Smooth muscle cell (in vitro differentiated cells): ENCODE measurements at regions not wholly inside any gene's neighbourhood (a gene's known extent, or its start where the extent isn't known, plus 50 kb on each side); places are given as distances from the start of the nearest gene placed in this dataset.

Source experiments
- DNase-seq: peaks from one replicate; lab custom pipeline; 2025; ENCODE audit not compliant: unreplicated experiment; lab: John Stamatoyannopoulos, UW
- H2AFZ ChIP-seq: fragments of 200-600 bp; sonication (generic); 2 replicates; pipeline ENCODE4 v1.6.0; 2016; ENCODE audit warnings: antibody characterized with exemption, low read depth, mild to moderate bottlenecking
- H3F3A ChIP-seq: fragments of 200-600 bp; sonication (generic); 2 replicates; pipeline ENCODE4 v1.6.0; 2017; ENCODE audit warnings: antibody characterized with exemption, low read depth
- H3K27ac ChIP-seq: fragments of 200-600 bp; sonication (generic); 2 replicates; pipeline ENCODE4 v1.5.1; 2016; ENCODE audit warnings: low read depth, mild to moderate bottlenecking
- H3K27me3 ChIP-seq: fragments of 200-600 bp; sonication (generic); 2 replicates; pipeline ENCODE4 v1.6.1; 2016; ENCODE audit warnings: low read depth, mild to moderate bottlenecking
- H3K36me3 ChIP-seq: fragments of 200-600 bp; sonication (generic); 2 replicates; pipeline ENCODE4 v1.5.1; 2016; ENCODE audit warnings: low read depth
- H3K4me1 ChIP-seq: fragments of 200-600 bp; sonication (generic); 2 replicates; pipeline ENCODE4 v1.5.1; 2016; ENCODE audit warnings: low read depth
- H3K4me2 ChIP-seq: fragments of 200-600 bp; sonication (generic); 2 replicates; pipeline ENCODE4 v1.6.0; 2016; ENCODE audit warnings: mild to moderate bottlenecking
- H3K4me3 ChIP-seq: fragments of 200-600 bp; sonication (generic); 2 replicates; pipeline ENCODE4 v1.5.1; 2016; ENCODE audit warnings: mild to moderate bottlenecking
- H3K79me2 ChIP-seq: fragments of 200-600 bp; sonication (generic); 2 replicates; pipeline ENCODE4 v1.6.0; 2016; ENCODE audit warnings: low read depth, mild to moderate bottlenecking
- H3K9ac ChIP-seq: fragments of 200-600 bp; sonication (generic); 2 replicates; pipeline ENCODE4 v1.6.0; 2016; ENCODE audit warnings: low read depth
- H3K9me3 ChIP-seq: fragments of 200-600 bp; sonication (generic); replicated peaks from 2 replicates; pipeline ENCODE4 v1.5.1; 2016; ENCODE audit warnings: low read depth
- H4K20me1 ChIP-seq: fragments of 200-600 bp; sonication (generic); 2 replicates; pipeline ENCODE4 v1.6.0; 2016; ENCODE audit warnings: low read depth
- WGBS: methylation state at CpG from one replicate; pipeline ENCODE4 v1.1.7; 2016; ENCODE audit warnings: low lambda C conversion rate; 5-methylcytosine and 5-hydroxymethylcytosine counted together
- TF ChIP-seq, protein P1 (sequence below): fragments of 200-600 bp; sonication (generic); IDR thresholded peaks from 2 replicates; pipeline ENCODE4 v1.5.1; 2017; ENCODE audit warnings: borderline replicate concordance, mild to moderate bottlenecking, antibody characterized with exemption; ENCODE audit not compliant: insufficient read depth, poor library complexity, severe bottlenecking

DNA sequence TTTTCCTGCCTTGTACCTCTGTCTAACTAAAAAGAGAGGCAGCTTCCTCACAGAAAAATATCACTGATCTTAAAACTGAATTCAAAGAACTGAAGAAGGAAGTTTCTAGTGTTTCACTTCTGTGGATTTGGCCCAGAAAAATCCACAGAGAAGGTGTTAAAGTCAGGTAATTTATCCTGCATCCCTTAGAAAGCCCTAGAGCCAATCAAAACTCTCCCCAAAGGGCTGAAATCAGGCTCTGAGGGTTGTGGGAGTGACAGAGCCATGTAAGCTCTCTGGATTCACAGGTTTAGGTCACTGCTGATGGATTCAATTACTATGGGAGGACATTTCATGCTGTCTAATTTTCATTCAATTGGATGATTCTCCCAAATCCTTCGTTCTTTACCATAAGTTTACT lies 152.3 kb downstream of the OR2B2 start:
- H3K27ac ChIP-seq, result no peak overlapping the region
- H3F3A ChIP-seq, result no peaks in the 10 kb centered on the region
- peaks cover 19% of the 10 kb centered on the region for H3K4me1 ChIP-seq
- H3K4me3 ChIP-seq, result no peak overlapping the region
- TF ChIP-seq, protein P1, sequence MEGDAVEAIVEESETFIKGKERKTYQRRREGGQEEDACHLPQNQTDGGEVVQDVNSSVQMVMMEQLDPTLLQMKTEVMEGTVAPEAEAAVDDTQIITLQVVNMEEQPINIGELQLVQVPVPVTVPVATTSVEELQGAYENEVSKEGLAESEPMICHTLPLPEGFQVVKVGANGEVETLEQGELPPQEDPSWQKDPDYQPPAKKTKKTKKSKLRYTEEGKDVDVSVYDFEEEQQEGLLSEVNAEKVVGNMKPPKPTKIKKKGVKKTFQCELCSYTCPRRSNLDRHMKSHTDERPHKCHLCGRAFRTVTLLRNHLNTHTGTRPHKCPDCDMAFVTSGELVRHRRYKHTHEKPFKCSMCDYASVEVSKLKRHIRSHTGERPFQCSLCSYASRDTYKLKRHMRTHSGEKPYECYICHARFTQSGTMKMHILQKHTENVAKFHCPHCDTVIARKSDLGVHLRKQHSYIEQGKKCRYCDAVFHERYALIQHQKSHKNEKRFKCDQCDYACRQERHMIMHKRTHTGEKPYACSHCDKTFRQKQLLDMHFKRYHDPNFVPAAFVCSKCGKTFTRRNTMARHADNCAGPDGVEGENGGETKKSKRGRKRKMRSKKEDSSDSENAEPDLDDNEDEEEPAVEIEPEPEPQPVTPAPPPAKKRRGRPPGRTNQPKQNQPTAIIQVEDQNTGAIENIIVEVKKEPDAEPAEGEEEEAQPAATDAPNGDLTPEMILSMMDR, result no peak
- no peak overlapping the region for H3K4me2 ChIP-seq
- H3K9ac ChIP-seq, result no peak overlapping the region
- WGBS, result 83% methylated on average over 1 of the region's 1 CpG
- H4K20me1 ChIP-seq, result no peaks in the 10 kb centered on the region
- H3K36me3 ChIP-seq, result no peaks in the 10 kb centered on the region
- no peaks in the 10 kb centered on the region for H3K27me3 ChIP-seq
- H3K79me2 ChIP-seq, result no peaks in the 10 kb centered on the region
- H3K9me3 ChIP-seq, result no peaks in the 10 kb centered on the region
- H2AFZ ChIP-seq, result no peak overlapping the region
- DNase-seq, result no peak

DNA sequence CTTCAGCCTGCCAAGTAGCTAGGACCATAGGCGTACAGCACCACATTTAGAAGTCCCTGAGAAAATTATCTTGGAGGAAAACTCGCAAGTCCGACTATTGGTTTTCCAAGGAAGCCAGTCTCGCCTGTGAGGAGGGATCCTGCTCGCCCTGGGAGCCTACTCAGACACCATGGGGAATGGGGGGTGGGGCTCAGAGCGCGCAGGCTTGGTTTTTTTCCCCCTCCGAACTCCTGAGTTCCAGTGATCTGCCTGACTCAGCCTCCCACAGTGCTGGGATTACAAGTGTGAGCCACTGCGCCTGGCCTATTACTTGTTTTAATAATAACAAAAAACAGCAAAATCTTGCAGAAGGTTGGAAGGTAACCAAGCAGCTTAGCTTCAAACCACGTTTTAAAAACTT lies 153.7 kb downstream of the OR2B2 start:
- DNase-seq, result no peak
- Histone ChIP-seq H3K4me1 (peaks cover 19% of the 10 kb centered on the region), H3K27me3 (no peaks in the 10 kb centered on the region), H3K79me2 (no peaks in the 10 kb centered on the region), H3K36me3 (no peaks in the 10 kb centered on the region), H4K20me1 (no peaks in the 10 kb centered on the region), H3K9ac (no peak overlapping the region), H3K4me3 (peak overlapping the region; percentile 20), H3F3A (no peaks in the 10 kb centered on the region), H3K4me2 (peak overlapping the region; percentile 86), H3K9me3 (no peaks in the 10 kb centered on the region), H3K27ac (peak overlapping the region; percentile 55), H2AFZ (peak overlapping the region; percentile 42)
- 39% methylated on average over 10 of the region's 10 CpGs for WGBS
- TF ChIP-seq, protein P1, result no peak

DNA sequence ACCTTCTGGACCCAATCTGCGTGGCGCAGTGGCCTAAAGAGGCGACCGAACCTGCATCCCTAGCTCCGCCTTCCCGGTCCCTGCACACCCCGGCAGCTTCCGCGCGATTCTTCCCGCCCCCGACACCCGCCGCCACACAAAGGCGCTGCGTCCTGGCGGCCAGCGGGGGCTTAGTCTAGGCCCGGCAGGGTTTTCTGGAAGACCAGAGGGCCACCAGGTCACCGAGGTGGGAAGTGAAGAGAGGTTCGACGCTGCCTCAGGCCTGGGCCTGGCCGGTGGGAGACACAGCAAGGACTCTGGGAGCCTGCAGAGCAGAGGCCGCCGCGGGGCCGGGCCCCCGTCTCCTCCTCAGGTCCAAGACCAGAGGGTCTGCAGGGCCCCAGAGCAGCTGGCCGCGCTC lies 154.9 kb downstream of the OR2B2 start:
- Histone ChIP-seq H3K4me1 (peaks cover 19% of the 10 kb centered on the region), H3K27me3 (no peaks in the 10 kb centered on the region), H3K36me3 (no peaks in the 10 kb centered on the region), H3K79me2 (no peaks in the 10 kb centered on the region), H4K20me1 (no peaks in the 10 kb centered on the region), H3K9ac (peak overlapping the region; percentile 45), H3F3A (no peaks in the 10 kb centered on the region), H3K9me3 (no peaks in the 10 kb centered on the region), H3K4me2 (peak overlapping the region; percentile 86), H2AFZ (peak overlapping the region; percentile 94), H3K27ac (no peak overlapping the region), H3K4me3 (peak overlapping the region; percentile 51)
- 14% methylated on average over 30 of the region's 30 CpGs for WGBS
- DNase-seq, result no peak
- TF ChIP-seq, protein P1, result no peak

DNA sequence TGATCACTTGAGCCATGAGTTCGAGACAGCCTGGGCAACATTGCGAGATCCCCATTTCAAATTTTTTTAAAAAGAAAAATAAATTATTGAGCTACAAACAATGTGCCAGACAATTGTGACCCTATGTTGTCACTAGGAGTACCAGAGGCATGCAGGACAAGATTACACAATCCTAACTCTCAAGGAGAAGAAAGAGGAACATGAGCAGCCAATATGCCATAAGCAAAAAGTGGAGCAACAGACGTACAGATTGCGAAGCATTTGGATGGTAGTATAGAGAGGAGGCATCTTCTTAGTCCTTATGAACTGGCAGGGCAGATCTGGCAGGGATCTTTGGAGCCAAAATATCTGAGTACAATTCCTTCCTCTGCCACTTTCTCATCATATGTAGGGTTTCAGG lies 156.4 kb downstream of the OR2B2 start:
- DNase-seq, result no peak
- no peak overlapping the region for H3K4me3 ChIP-seq
- no peaks in the 10 kb centered on the region for H3K79me2 ChIP-seq
- peaks cover 19% of the 10 kb centered on the region for H3K4me1 ChIP-seq
- H3K9me3 ChIP-seq, result no peaks in the 10 kb centered on the region
- H3K27ac ChIP-seq, result no peak overlapping the region
- no peaks in the 10 kb centered on the region for H4K20me1 ChIP-seq
- no peak overlapping the region for H2AFZ ChIP-seq
- no peak overlapping the region for H3K9ac ChIP-seq
- TF ChIP-seq, protein P1, result no peak
- no peaks in the 10 kb centered on the region for H3K36me3 ChIP-seq
- H3F3A ChIP-seq, result no peaks in the 10 kb centered on the region
- no peak overlapping the region for H3K4me2 ChIP-seq
- no peaks in the 10 kb centered on the region for H3K27me3 ChIP-seq
- 93% methylated on average over 4 of the region's 4 CpGs for WGBS
